ENCODE measurements at regions not wholly inside any gene's neighbourhood (a gene's known extent, or its start where the extent isn't known, plus 50 kb on each side); places are given as distances from the start of the nearest gene placed in this dataset.

GRCh38 chr18:6649421-6650126 is 79.9 kb upstream of the ARHGAP28 start:
- Mint-ChIP-seq H3K9me3 (ENCODE audit: unreplicated experiment) (no peaks in the 10 kb centered on the region), H3K27ac (ENCODE audit: low read depth, unreplicated experiment) (no peak overlapping the region), H3K4me3 (ENCODE audit: unreplicated experiment) (no peak overlapping the region), H3K27me3 (ENCODE audit: insufficient read depth, unreplicated experiment) (no peaks in the 10 kb centered on the region), H3K36me3 (ENCODE audit: insufficient read depth, unreplicated experiment) (no peaks in the 10 kb centered on the region), H3K4me1 (ENCODE audit: insufficient read depth, unreplicated experiment) (peaks cover 12% of the 10 kb centered on the region)
- ChIA-PET POLR2A (no interaction called here), CTCF (interaction anchor here (0.8 kb wide), 1 partner anchor 105 kb away, joined by 3 read pairs; no protein-coding TSS in a partner anchor)
- DNase-seq (ENCODE audit: unreplicated experiment), result no peak
- no peak for TF ChIP-seq CTCF (IDR thresholded peaks at IDR 0.05; ENCODE audit: unreplicated experiment)
- BruUV-seq (replicated peaks), result no TSS peak
- intact Hi-C loops (cut with micrococcal nuclease), result no loop called here

GRCh38 chr18:6650127-6650507 is 79.4 kb upstream of the ARHGAP28 start:
- H3K9me3 Mint-ChIP-seq (ENCODE audit: unreplicated experiment), result no peaks in the 10 kb centered on the region
- H3K4me3 Mint-ChIP-seq (ENCODE audit: unreplicated experiment), result no peak overlapping the region
- CTCF ChIA-PET, result interaction anchor here (1.4 kb wide), 1 partner anchor 12 kb away, joined by 5 read pairs; no protein-coding TSS in a partner anchor
- no peaks in the 10 kb centered on the region for H3K27me3 Mint-ChIP-seq (ENCODE audit: insufficient read depth, unreplicated experiment)
- TF ChIP-seq CTCF (IDR thresholded peaks at IDR 0.05; ENCODE audit: unreplicated experiment), result no peak
- peaks cover 12% of the 10 kb centered on the region for H3K4me1 Mint-ChIP-seq (ENCODE audit: insufficient read depth, unreplicated experiment)
- no peak overlapping the region for H3K27ac Mint-ChIP-seq (ENCODE audit: low read depth, unreplicated experiment)
- intact Hi-C loops (cut with micrococcal nuclease), result no loop called here
- POLR2A ChIA-PET, result no interaction called here
- DNase-seq (ENCODE audit: unreplicated experiment), result no peak
- no peaks in the 10 kb centered on the region for H3K36me3 Mint-ChIP-seq (ENCODE audit: insufficient read depth, unreplicated experiment)
- no TSS peak for BruUV-seq (replicated peaks)

GRCh38 chr18:6650747-6651146 is 78.8 kb upstream of the ARHGAP28 start:
- H3K36me3 Mint-ChIP-seq (ENCODE audit: insufficient read depth, unreplicated experiment), result no peaks in the 10 kb centered on the region
- H3K4me3 Mint-ChIP-seq (ENCODE audit: unreplicated experiment), result no peak overlapping the region
- TF ChIP-seq CTCF (IDR thresholded peaks at IDR 0.05; ENCODE audit: unreplicated experiment), result no peak
- BruUV-seq (replicated peaks), result no TSS peak
- no peaks in the 10 kb centered on the region for H3K9me3 Mint-ChIP-seq (ENCODE audit: unreplicated experiment)
- ChIA-PET CTCF (interaction anchor here (0.5 to 1.4 kb wide), 3 partner anchors 12 to 153 kb away, joined by 3 to 5 read pairs (median 4); no protein-coding TSS in a partner anchor), POLR2A (no interaction called here)
- H3K4me1 Mint-ChIP-seq (ENCODE audit: insufficient read depth, unreplicated experiment), result peaks cover 12% of the 10 kb centered on the region
- no peak overlapping the region for H3K27ac Mint-ChIP-seq (ENCODE audit: low read depth, unreplicated experiment)
- intact Hi-C loops (cut with micrococcal nuclease), result no loop called here
- no peak for DNase-seq (ENCODE audit: unreplicated experiment)
- H3K27me3 Mint-ChIP-seq (ENCODE audit: insufficient read depth, unreplicated experiment), result no peaks in the 10 kb centered on the region

GRCh38 chr18:6652098-6652497 is 77.4 kb upstream of the ARHGAP28 start:
- Mint-ChIP-seq H3K36me3 (ENCODE audit: insufficient read depth, unreplicated experiment) (no peaks in the 10 kb centered on the region), H3K27ac (ENCODE audit: low read depth, unreplicated experiment) (no peak overlapping the region), H3K27me3 (ENCODE audit: insufficient read depth, unreplicated experiment) (no peaks in the 10 kb centered on the region), H3K4me1 (ENCODE audit: insufficient read depth, unreplicated experiment) (peaks cover 12% of the 10 kb centered on the region), H3K4me3 (ENCODE audit: unreplicated experiment) (no peak overlapping the region), H3K9me3 (ENCODE audit: unreplicated experiment) (no peaks in the 10 kb centered on the region)
- TF ChIP-seq CTCF (IDR thresholded peaks at IDR 0.05; ENCODE audit: unreplicated experiment), result no peak
- intact Hi-C loops (cut with micrococcal nuclease), result no loop called here
- no TSS peak for BruUV-seq (replicated peaks)
- ChIA-PET CTCF (no interaction called here), POLR2A (no interaction called here)
- DNase-seq (ENCODE audit: unreplicated experiment), result no peak

All from MCF 10A (cell line).